ENCODE measurements at regions not wholly inside any gene's neighbourhood (a gene's known extent, or its start where the extent isn't known, plus 50 kb on each side); places are given as distances from the start of the nearest gene placed in this dataset.
A peak's percentile ranks its signal among the peaks of the same experiment; 100 is the strongest.

DNA sequence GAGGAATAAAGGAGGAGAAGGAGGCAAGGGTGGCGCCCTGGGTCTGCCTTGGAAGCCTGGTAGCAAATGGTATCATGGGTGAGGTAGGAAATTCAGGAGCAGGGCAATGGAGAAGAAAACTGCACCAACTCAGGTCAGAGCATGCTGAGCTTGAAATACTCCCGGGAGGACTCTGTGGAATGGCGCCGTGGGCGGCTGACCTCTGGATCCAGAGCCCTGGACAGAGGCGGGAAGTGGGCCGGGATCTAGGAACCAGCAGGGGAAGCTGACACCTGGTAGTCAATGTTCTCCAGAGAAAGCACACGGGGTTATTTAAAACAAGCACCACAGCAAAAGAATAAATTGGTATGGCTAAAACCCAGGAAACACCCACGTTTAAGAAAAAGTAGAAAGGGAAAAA lies 161.3 kb downstream of the INO80D start:
- BruUV-seq (replicated peaks) = no TSS peak
- DNase-seq = no peak
- H3K27me3 ChIP-seq (replicated peaks; ENCODE audit: control insufficient read depth, insufficient read depth, low read length) = no peaks in the 10 kb centered on the region
- TF ChIP-seq, protein P1, sequence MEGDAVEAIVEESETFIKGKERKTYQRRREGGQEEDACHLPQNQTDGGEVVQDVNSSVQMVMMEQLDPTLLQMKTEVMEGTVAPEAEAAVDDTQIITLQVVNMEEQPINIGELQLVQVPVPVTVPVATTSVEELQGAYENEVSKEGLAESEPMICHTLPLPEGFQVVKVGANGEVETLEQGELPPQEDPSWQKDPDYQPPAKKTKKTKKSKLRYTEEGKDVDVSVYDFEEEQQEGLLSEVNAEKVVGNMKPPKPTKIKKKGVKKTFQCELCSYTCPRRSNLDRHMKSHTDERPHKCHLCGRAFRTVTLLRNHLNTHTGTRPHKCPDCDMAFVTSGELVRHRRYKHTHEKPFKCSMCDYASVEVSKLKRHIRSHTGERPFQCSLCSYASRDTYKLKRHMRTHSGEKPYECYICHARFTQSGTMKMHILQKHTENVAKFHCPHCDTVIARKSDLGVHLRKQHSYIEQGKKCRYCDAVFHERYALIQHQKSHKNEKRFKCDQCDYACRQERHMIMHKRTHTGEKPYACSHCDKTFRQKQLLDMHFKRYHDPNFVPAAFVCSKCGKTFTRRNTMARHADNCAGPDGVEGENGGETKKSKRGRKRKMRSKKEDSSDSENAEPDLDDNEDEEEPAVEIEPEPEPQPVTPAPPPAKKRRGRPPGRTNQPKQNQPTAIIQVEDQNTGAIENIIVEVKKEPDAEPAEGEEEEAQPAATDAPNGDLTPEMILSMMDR (IDR thresholded peaks at IDR 0.05; ENCODE audit: insufficient read depth in 1 of 2, low read depth in 1 of 2, low read length in 1 of 2, severe bottlenecking in 1 of 2, unreplicated experiment in 1 of 2) = no peak
- no peaks in the 10 kb centered on the region for H3K36me3 ChIP-seq (ENCODE audit: control insufficient read depth, insufficient read depth, low read length)
- ChIA-PET POLR2A (no interaction called here), CTCF (no interaction called here)
- H3K4me1 ChIP-seq = peaks cover 12% of the 10 kb centered on the region
- H3K4me3 Mint-ChIP-seq (ENCODE audit: unreplicated experiment) = no peak overlapping the region
- intact Hi-C loops (cut with micrococcal nuclease; ENCODE audit: unreplicated experiment) = loop anchor here (1.0 to 5.0 kb wide), 4 partner anchors 158 to 1052 kb away; partner anchors contain the start of gene NRP2
- no peak overlapping the region for H3K27ac Mint-ChIP-seq (ENCODE audit: unreplicated experiment)
- H3K9me3 Mint-ChIP-seq (ENCODE audit: unreplicated experiment) = peaks cover 9% of the 10 kb centered on the region
- no peaks in the 10 kb centered on the region for H3K27me3 Mint-ChIP-seq (ENCODE audit: insufficient read depth, unreplicated experiment)
- no peaks in the 10 kb centered on the region for H3K36me3 Mint-ChIP-seq (ENCODE audit: insufficient read depth, unreplicated experiment)
- no peak overlapping the region for H3K4me3 ChIP-seq (ENCODE audit: low read depth, low read length)
- H3K4me1 Mint-ChIP-seq (ENCODE audit: low read depth, unreplicated experiment) = peaks cover 11% of the 10 kb centered on the region
- H3K9me3 ChIP-seq = no peaks in the 10 kb centered on the region

DNA sequence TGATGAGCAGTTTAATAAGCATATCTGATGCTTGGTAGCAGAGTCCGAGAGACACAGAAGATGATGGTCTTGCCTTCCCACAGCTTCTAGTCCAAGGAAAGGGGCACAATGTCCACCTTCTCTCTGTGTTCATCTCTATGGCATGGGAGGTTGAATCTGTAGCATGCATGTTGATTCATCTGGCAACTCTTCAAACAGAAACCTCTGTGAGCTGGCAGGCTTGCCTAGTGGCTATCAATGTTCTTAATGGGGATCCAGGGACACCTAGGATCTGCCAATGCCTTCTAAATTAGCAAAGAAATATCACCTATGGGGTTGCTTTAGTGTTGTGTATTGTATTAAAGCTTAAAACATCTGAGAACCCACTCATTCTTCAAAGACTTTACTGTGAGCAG lies 170.8 kb downstream of the INO80D start:
- Histone ChIP-seq H3K4me1 (peaks cover 11% of the 10 kb centered on the region; the same call in 1 of the 2 replicates), H3K4me3 (ENCODE audit: low read depth, low read length) (no peak overlapping the region), H3K9me3 (peaks cover 5% of the 10 kb centered on the region), H3K36me3 (ENCODE audit: control insufficient read depth, insufficient read depth, low read length) (no peaks in the 10 kb centered on the region), H3K27me3 (replicated peaks; ENCODE audit: control insufficient read depth, insufficient read depth, low read length) (no peaks in the 10 kb centered on the region)
- POLR2A ChIA-PET = no interaction called here
- H3K36me3 Mint-ChIP-seq (ENCODE audit: insufficient read depth, unreplicated experiment) = no peaks in the 10 kb centered on the region
- CTCF ChIA-PET = interaction anchor here (1.7 kb wide), 1 partner anchor 11 kb away, joined by 8 read pairs; no protein-coding TSS in a partner anchor
- no peak overlapping the region for H3K27ac Mint-ChIP-seq (ENCODE audit: unreplicated experiment)
- H3K9me3 Mint-ChIP-seq (ENCODE audit: unreplicated experiment) = peaks cover 16% of the 10 kb centered on the region
- no TSS peak for BruUV-seq (replicated peaks)
- TF ChIP-seq, protein P1 (IDR thresholded peaks at IDR 0.05; ENCODE audit: insufficient read depth in 1 of 2, low read depth in 1 of 2, low read length in 1 of 2, severe bottlenecking in 1 of 2, unreplicated experiment in 1 of 2) = no peak
- intact Hi-C loops (cut with micrococcal nuclease; ENCODE audit: unreplicated experiment) = no loop called here
- peaks cover 17% of the 10 kb centered on the region for H3K4me1 Mint-ChIP-seq (ENCODE audit: low read depth, unreplicated experiment)
- DNase-seq = no peak
- H3K27me3 Mint-ChIP-seq (ENCODE audit: insufficient read depth, unreplicated experiment) = no peaks in the 10 kb centered on the region
- H3K4me3 Mint-ChIP-seq (ENCODE audit: unreplicated experiment) = no peak overlapping the region

DNA sequence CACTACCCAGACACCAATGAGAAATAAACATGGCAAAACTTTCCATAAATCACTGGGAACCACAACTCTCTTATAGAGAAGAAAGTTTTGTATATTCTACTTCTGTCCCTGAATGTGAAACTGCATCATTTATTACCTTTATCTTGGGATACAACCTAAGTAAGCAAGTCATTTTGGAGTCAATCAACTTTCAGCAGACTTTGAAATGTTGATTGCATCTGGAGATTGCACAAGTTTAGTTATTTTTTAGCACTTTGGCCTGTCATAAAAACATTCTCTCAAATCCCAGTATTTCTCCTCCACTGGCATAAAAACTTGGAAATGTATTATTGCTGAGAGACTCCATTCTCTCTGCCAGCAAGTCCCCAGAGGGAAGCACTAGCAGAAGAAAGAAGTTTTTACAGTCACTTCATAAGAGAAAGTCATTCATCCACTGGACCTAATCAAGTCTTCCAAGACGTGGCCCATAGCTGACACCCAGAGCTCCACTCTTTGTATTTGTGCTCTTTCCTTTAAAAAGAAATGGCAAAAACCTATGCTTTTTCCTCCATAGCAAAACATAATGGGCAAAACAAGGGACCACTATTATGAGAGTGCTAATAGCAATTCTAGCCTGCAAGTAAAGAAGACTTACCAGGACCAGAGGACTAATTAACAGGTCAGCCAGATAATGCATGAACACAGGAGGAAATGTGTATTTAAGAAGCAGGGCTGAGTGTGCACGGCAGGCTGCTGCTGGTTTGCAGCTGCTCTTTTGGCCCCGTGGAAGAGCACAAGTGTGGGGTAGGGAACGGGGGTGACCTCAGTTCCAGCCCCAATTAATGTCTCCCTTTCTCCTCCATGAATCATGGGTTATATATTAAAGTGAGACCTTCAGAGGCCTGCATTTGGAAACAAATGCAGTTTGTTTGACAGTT lies 171.5 kb downstream of the INO80D start:
- intact Hi-C loops (cut with micrococcal nuclease; ENCODE audit: unreplicated experiment) = no loop called here
- Mint-ChIP-seq H3K4me1 (ENCODE audit: low read depth, unreplicated experiment) (peaks cover 17% of the 10 kb centered on the region), H3K27me3 (ENCODE audit: insufficient read depth, unreplicated experiment) (no peaks in the 10 kb centered on the region), H3K4me3 (ENCODE audit: unreplicated experiment) (no peak overlapping the region), H3K27ac (ENCODE audit: unreplicated experiment) (peak overlapping the region; percentile 23), H3K9me3 (ENCODE audit: unreplicated experiment) (peaks cover 9% of the 10 kb centered on the region), H3K36me3 (ENCODE audit: insufficient read depth, unreplicated experiment) (no peaks in the 10 kb centered on the region)
- ChIA-PET POLR2A (no interaction called here), CTCF (interaction anchor here (1.7 kb wide), 1 partner anchor 11 kb away, joined by 8 read pairs; no protein-coding TSS in a partner anchor)
- Histone ChIP-seq H3K9me3 (peaks cover 5% of the 10 kb centered on the region), H3K27me3 (replicated peaks; ENCODE audit: control insufficient read depth, insufficient read depth, low read length) (no peaks in the 10 kb centered on the region), H3K4me1 (peaks cover 11% of the 10 kb centered on the region; the same call in 1 of the 2 replicates), H3K4me3 (ENCODE audit: low read depth, low read length) (no peak overlapping the region), H3K36me3 (ENCODE audit: control insufficient read depth, insufficient read depth, low read length) (no peaks in the 10 kb centered on the region)
- no TSS peak for BruUV-seq (replicated peaks)
- DNase-seq = no peak
- TF ChIP-seq, protein P1 (IDR thresholded peaks at IDR 0.05; ENCODE audit: insufficient read depth in 1 of 2, low read depth in 1 of 2, low read length in 1 of 2, severe bottlenecking in 1 of 2, unreplicated experiment in 1 of 2) = no peak

All from Caco-2 (cell line).